ENCODE measurements at regions not wholly inside any gene's neighbourhood (a gene's known extent, or its start where the extent isn't known, plus 50 kb on each side); places are given as distances from the start of the nearest gene placed in this dataset.

GRCh38 chr11:129720994-129721393 lies 94.7 kb upstream of the TMEM45B start:
- H3K79me2 ChIP-seq (ENCODE audit: insufficient read depth, low read length): no peaks in the 10 kb centered on the region
- TF ChIP-seq CTCF (IDR thresholded peaks at IDR 0.05; ENCODE audit: insufficient read depth, low read length, poor library complexity, severe bottlenecking): no peak
- TF ChIP-seq EZH2phosphoT487 (conservative IDR thresholded peaks at IDR 0.05; ENCODE audit: low read length): no peak
- H3K4me2 ChIP-seq (ENCODE audit: low read depth, low read length, poor library complexity, severe bottlenecking): no peak overlapping the region
- H4K20me1 ChIP-seq (ENCODE audit: low read depth, low read length): no peaks in the 10 kb centered on the region
- no peak overlapping the region for H3K4me3 ChIP-seq (ENCODE audit: insufficient read depth, low read length, poor library complexity, severe bottlenecking)
- H3K27ac ChIP-seq (ENCODE audit: low read depth, low read length): no peak overlapping the region
- H3K9me2 ChIP-seq (replicated peaks; ENCODE audit: insufficient read depth, low read length): no peaks in the 10 kb centered on the region
- H3F3A ChIP-seq (ENCODE audit: insufficient read depth): no peaks in the 10 kb centered on the region
- no peaks in the 10 kb centered on the region for H3K27me3 ChIP-seq (ENCODE audit: low read length)
- H3K36me3 ChIP-seq (ENCODE audit: low read length): no peaks in the 10 kb centered on the region
- H2AFZ ChIP-seq (ENCODE audit: low read depth, low read length, severe bottlenecking): no peak overlapping the region
- no peaks in the 10 kb centered on the region for H3K9me3 ChIP-seq (ENCODE audit: insufficient read depth, low read length)
- no peak overlapping the region for H3K9ac ChIP-seq (ENCODE audit: low read length)

GRCh38 chr11:129721685-129722084 lies 94.0 kb upstream of the TMEM45B start:
- no peak overlapping the region for H3K4me2 ChIP-seq (ENCODE audit: low read depth, low read length, poor library complexity, severe bottlenecking)
- H3F3A ChIP-seq (ENCODE audit: insufficient read depth): no peaks in the 10 kb centered on the region
- H3K36me3 ChIP-seq (ENCODE audit: low read length): no peaks in the 10 kb centered on the region
- H3K27ac ChIP-seq (ENCODE audit: low read depth, low read length): no peak overlapping the region
- no peaks in the 10 kb centered on the region for H3K79me2 ChIP-seq (ENCODE audit: insufficient read depth, low read length)
- H4K20me1 ChIP-seq (ENCODE audit: low read depth, low read length): no peaks in the 10 kb centered on the region
- H3K9ac ChIP-seq (ENCODE audit: low read length): no peak overlapping the region
- H2AFZ ChIP-seq (ENCODE audit: low read depth, low read length, severe bottlenecking): no peak overlapping the region
- H3K27me3 ChIP-seq (ENCODE audit: low read length): no peaks in the 10 kb centered on the region
- H3K9me3 ChIP-seq (ENCODE audit: insufficient read depth, low read length): no peaks in the 10 kb centered on the region
- H3K4me3 ChIP-seq (ENCODE audit: insufficient read depth, low read length, poor library complexity, severe bottlenecking): no peak overlapping the region
- TF ChIP-seq EZH2phosphoT487 (conservative IDR thresholded peaks at IDR 0.05; ENCODE audit: low read length): no peak
- no peak for TF ChIP-seq CTCF (IDR thresholded peaks at IDR 0.05; ENCODE audit: insufficient read depth, low read length, poor library complexity, severe bottlenecking)
- H3K9me2 ChIP-seq (replicated peaks; ENCODE audit: insufficient read depth, low read length): no peaks in the 10 kb centered on the region

- Histone ChIP-seq H3K36me3 (ENCODE audit: low read length) (no peaks in the 10 kb centered on the region), H3K9me2 (replicated peaks; ENCODE audit: insufficient read depth, low read length) (no peaks in the 10 kb centered on the region), H3K79me2 (ENCODE audit: insufficient read depth, low read length) (no peaks in the 10 kb centered on the region), H3F3A (ENCODE audit: insufficient read depth) (no peaks in the 10 kb centered on the region), H3K4me3 (ENCODE audit: insufficient read depth, low read length, poor library complexity, severe bottlenecking) (no peak overlapping the region), H4K20me1 (ENCODE audit: low read depth, low read length) (no peaks in the 10 kb centered on the region), H3K27me3 (ENCODE audit: low read length) (no peaks in the 10 kb centered on the region), H2AFZ (ENCODE audit: low read depth, low read length, severe bottlenecking) (no peak overlapping the region), H3K4me2 (ENCODE audit: low read depth, low read length, poor library complexity, severe bottlenecking) (no peak overlapping the region), H3K27ac (ENCODE audit: low read depth, low read length) (no peak overlapping the region), H3K9me3 (ENCODE audit: insufficient read depth, low read length) (no peaks in the 10 kb centered on the region), H3K9ac (ENCODE audit: low read length) (no peak overlapping the region)
- TF ChIP-seq CTCF (IDR thresholded peaks at IDR 0.05; ENCODE audit: insufficient read depth, low read length, poor library complexity, severe bottlenecking): no peak
- no peak for TF ChIP-seq EZH2phosphoT487 (conservative IDR thresholded peaks at IDR 0.05; ENCODE audit: low read length)
Observed at GRCh38 chr11:129722529-129722928, 93.1 kb upstream of the TMEM45B start.

Measured in SU-DHL-6 (cell line).